HEK293 (cell line): ENCODE measurements at regions not wholly inside any gene's neighbourhood (a gene's known extent, or its start where the extent isn't known, plus 50 kb on each side); places are given as distances from the start of the nearest gene placed in this dataset.

Experiments used
- CTCF ChIA-PET: fragments of 350-600 bp; formaldehyde crosslinking; extraction: SDS; loops from one replicate; lab custom pipeline; 2021; ENCODE audit warnings: antibody characterized with exemption; lab: Yijun Ruan, JAX
- POLR2A ChIA-PET: fragments of 300-600 bp; formaldehyde crosslinking; extraction: SDS; loops from one replicate; lab custom pipeline; 2020; ENCODE audit warnings: antibody characterized with exemption, inconsistent platforms; lab: Yijun Ruan, JAX
- H3K27ac ChIP-seq: fragments of 200-500 bp; sonication (Bioruptor generic); 2 replicates; pipeline ENCODE4 v1.5.1; 2014; ENCODE audit warnings: low read depth, low read length, control low read depth, inconsistent platforms; ENCODE audit errors: extremely low read depth
- H3K36me3 ChIP-seq, 2 experiments: fragments of 200-500 bp in 1 of 2; sonication (Bioruptor generic) in 1 of 2; 1 replicate in 1 of 2; 2 replicates in 1 of 2; pipeline ENCODE4 v1.5.1; 2014 to 2017; ENCODE audit warnings: inconsistent platforms in 2 of 2, low read length in 2 of 2; ENCODE audit not compliant: control insufficient read depth in 2 of 2, insufficient read depth in 1 of 2
- H3K4me1 ChIP-seq: fragments of 200-500 bp; sonication (Bioruptor generic); 2 replicates; pipeline ENCODE4 v1.5.1; 2014; ENCODE audit warnings: mild to moderate bottlenecking, low read length, inconsistent platforms; ENCODE audit not compliant: control insufficient read depth, insufficient read depth
- H3K4me3 ChIP-seq: 2 replicates; pipeline ENCODE4 v1.5.1; 2011; ENCODE audit warnings: low read depth, mild to moderate bottlenecking, control low read depth, low read length, moderate library complexity
- H3K9me3 ChIP-seq: fragments of 200-500 bp; sonication (Bioruptor generic); 2 replicates; pipeline ENCODE4 v1.5.1; 2014; ENCODE audit warnings: low read depth, low read length, inconsistent platforms; ENCODE audit not compliant: control insufficient read depth, insufficient read depth
- BCL11B ChIP-seq: fragments of 450-650 bp; formaldehyde crosslinking; IDR thresholded peaks from 2 replicates; pipeline ENCODE4 v1.5.1; 2016; ENCODE audit warnings: low read depth, missing biosample characterization, missing genetic modification characterization
- EGR2 ChIP-seq: fragments of 450-650 bp; formaldehyde crosslinking; IDR thresholded peaks from 2 replicates; pipeline ENCODE4 v1.5.1; 2016; ENCODE audit warnings: low read depth, missing biosample characterization, missing genetic modification characterization
- GLI2 ChIP-seq: fragments of 450-650 bp; formaldehyde crosslinking; IDR thresholded peaks from 2 replicates; pipeline ENCODE4; 2017; ENCODE audit warnings: missing biosample characterization, missing genetic modification characterization, low read depth, borderline replicate concordance
- HOXD13 ChIP-seq: sonication (generic); formaldehyde crosslinking; IDR thresholded peaks from 2 replicates; pipeline ENCODE4 v1.8.0; 2022; ENCODE audit warnings: missing genetic modification reagents, borderline replicate concordance
- KLF16 ChIP-seq: fragments of 450-650 bp; formaldehyde crosslinking; IDR thresholded peaks from 2 replicates; pipeline ENCODE4 v1.5.1; 2017; ENCODE audit warnings: missing biosample characterization, missing genetic modification characterization
- MYNN ChIP-seq: fragments of 450-650 bp; formaldehyde crosslinking; IDR thresholded peaks from 2 replicates; pipeline ENCODE4 v1.5.1; 2016; ENCODE audit warnings: missing biosample characterization, missing genetic modification characterization, borderline replicate concordance
- PRDM1 ChIP-seq: fragments of 450-650 bp; formaldehyde crosslinking; IDR thresholded peaks from 2 replicates; pipeline ENCODE4; 2016; ENCODE audit warnings: missing biosample characterization, missing genetic modification characterization
- SP2 ChIP-seq: fragments of 450-650 bp; formaldehyde crosslinking; IDR thresholded peaks from 2 replicates; pipeline ENCODE4 v1.5.1; 2016; ENCODE audit warnings: missing biosample characterization, missing genetic modification characterization
- SP7 ChIP-seq: fragments of 450-650 bp; formaldehyde crosslinking; IDR thresholded peaks from 2 replicates; pipeline ENCODE4 v1.5.1; 2016; ENCODE audit warnings: missing biosample characterization, missing genetic modification characterization
- TRIM28 ChIP-seq: IDR thresholded peaks from 2 replicates; pipeline ENCODE4 v1.6.1; 2011; ENCODE audit warnings: low read length, control low read depth, borderline replicate concordance
- ZBTB26 ChIP-seq: fragments of 450-650 bp; formaldehyde crosslinking; optimal IDR thresholded peaks from 2 replicates; pipeline ENCODE3; 2016; ENCODE audit warnings: missing biosample characterization, mild to moderate bottlenecking, missing genetic modification characterization
- ZBTB44 ChIP-seq: fragments of 450-650 bp; IDR thresholded peaks from 2 replicates; pipeline ENCODE4 v1.5.1; 2018; ENCODE audit warnings: missing biosample characterization, mild to moderate bottlenecking, missing genetic modification characterization
- ZNF10 ChIP-seq: fragments of 450-650 bp; formaldehyde crosslinking; IDR thresholded peaks from 2 replicates; pipeline ENCODE4 v1.5.1; 2017; ENCODE audit warnings: missing biosample characterization, missing genetic modification characterization
- ZNF155 ChIP-seq: fragments of 450-650 bp; formaldehyde crosslinking; IDR thresholded peaks from 2 replicates; pipeline ENCODE4 v1.5.1; 2016; ENCODE audit warnings: missing biosample characterization, missing genetic modification characterization
- ZNF169 ChIP-seq: fragments of 450-650 bp; formaldehyde crosslinking; IDR thresholded peaks from 2 replicates; pipeline ENCODE4 v1.5.1; 2016; ENCODE audit warnings: missing biosample characterization, missing genetic modification characterization
- ZNF19 ChIP-seq: fragments of 450-650 bp; formaldehyde crosslinking; IDR thresholded peaks from 2 replicates; pipeline ENCODE4; 2016; ENCODE audit warnings: missing biosample characterization, missing genetic modification characterization, low read depth
- ZNF248 ChIP-seq: fragments of 450-650 bp; formaldehyde crosslinking; IDR thresholded peaks from 2 replicates; pipeline ENCODE4 v1.5.1; 2017; ENCODE audit warnings: missing biosample characterization, missing genetic modification characterization
- ZNF558 ChIP-seq: fragments of 450-650 bp; formaldehyde crosslinking; IDR thresholded peaks from 2 replicates; pipeline ENCODE4 v1.5.1; 2016; ENCODE audit warnings: missing biosample characterization, missing genetic modification characterization
- ZNF600 ChIP-seq: fragments of 450-650 bp; formaldehyde crosslinking; IDR thresholded peaks from 2 replicates; pipeline ENCODE4 v1.5.1; 2016; ENCODE audit warnings: missing biosample characterization, missing genetic modification characterization
- ZNF624 ChIP-seq: fragments of 450-650 bp; formaldehyde crosslinking; IDR thresholded peaks from 2 replicates; pipeline ENCODE4 v1.5.1; 2017; ENCODE audit warnings: missing biosample characterization, missing genetic modification characterization
- ZNF768 ChIP-seq: fragments of 450-650 bp; formaldehyde crosslinking; IDR thresholded peaks from 2 replicates; pipeline ENCODE4 v1.5.1; 2018; ENCODE audit warnings: missing biosample characterization, mild to moderate bottlenecking, missing genetic modification characterization
- TF ChIP-seq, protein P1 (sequence below): sonication (generic); formaldehyde crosslinking; IDR thresholded peaks from 2 replicates; pipeline ENCODE4 v1.8.1; 2022; ENCODE audit warnings: mild to moderate bottlenecking, moderate library complexity, missing genetic modification reagents
- TF ChIP-seq, protein P2 (sequence below): fragments of 450-650 bp; formaldehyde crosslinking; IDR thresholded peaks from 2 replicates; pipeline ENCODE4 v1.5.1; 2016; ENCODE audit warnings: missing biosample characterization, missing genetic modification characterization

DNA sequence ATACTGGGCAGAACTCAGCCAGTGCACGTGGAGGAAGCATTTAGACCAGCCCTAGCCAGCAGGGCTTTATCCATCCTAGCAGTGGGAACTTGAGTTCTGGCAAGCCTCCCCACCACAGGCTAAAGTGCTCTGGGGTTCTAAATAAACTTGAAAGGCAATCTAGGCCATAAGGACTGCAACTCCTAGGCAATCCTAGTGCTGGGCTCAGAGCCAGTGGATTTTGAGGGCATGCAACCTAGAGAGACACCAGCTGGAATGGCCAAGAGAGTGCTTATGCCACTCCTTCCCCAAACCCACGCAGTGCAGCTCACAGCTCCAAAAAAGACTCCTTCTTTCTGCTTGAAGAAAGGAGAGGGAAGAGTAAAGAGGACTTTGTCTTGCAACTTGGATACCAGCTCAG, 70.5 kb upstream of the APOBEC4 start (continued):
- TF ChIP-seq ZNF248 (tag by site-specific recombination): no peak
- TF ChIP-seq HOXD13 (CRISPR knock-in tag): no peak
- no peak for TF ChIP-seq ZNF600 (tag by site-specific recombination)
- no peak for TF ChIP-seq ZNF10
- no peak for TF ChIP-seq EGR2 (tag by site-specific recombination)
- TF ChIP-seq ZBTB26 (tag by site-specific recombination): no peak
- TF ChIP-seq SP7: no peak
- no peak for TF ChIP-seq KLF16
- TF ChIP-seq ZNF155 (tag by site-specific recombination): no peak
- TF ChIP-seq SP2 (tag by site-specific recombination): no peak
- no peak for TF ChIP-seq ZNF169
- no peak for TF ChIP-seq MYNN (tag by site-specific recombination)

GRCh38 chr1:183721041-183721440, 67.9 kb upstream of the APOBEC4 start:
- no peaks in the 10 kb centered on the region for H3K36me3 ChIP-seq
- TF ChIP-seq ZNF768 (tag by site-specific recombination) (no peak), ZNF19 (tag by site-specific recombination) (no peak), ZNF624 (tag by site-specific recombination) (no peak)
- ChIA-PET CTCF (interaction anchor here (0.6 to 1.3 kb wide), 2 partner anchors 17 to 36 kb away, joined by 4 to 5 read pairs; no protein-coding TSS in a partner anchor), POLR2A (no interaction called here)
- H3K9me3 ChIP-seq: no peaks in the 10 kb centered on the region
- no peak overlapping the region for H3K4me3 ChIP-seq
- no peak overlapping the region for H3K27ac ChIP-seq
- H3K4me1 ChIP-seq: no peaks in the 10 kb centered on the region

DNA sequence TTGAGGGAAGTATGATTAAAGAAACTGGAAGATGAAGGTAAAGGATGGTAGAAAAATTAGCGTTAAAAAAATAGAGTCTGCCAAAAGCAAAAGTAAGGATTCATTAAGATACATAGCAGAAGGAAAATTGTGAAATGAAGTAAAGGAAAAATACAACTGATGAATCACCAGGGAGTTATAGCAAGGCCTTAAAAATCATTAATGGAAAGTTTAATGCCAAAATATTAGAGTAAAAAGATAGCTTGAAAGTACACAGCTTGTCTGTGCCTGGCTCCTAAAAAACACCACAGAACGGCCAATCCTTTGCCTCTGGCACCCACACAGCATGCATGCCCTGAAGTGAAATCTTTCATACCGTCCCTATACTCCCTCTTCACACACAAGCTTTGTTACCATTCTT, 66.9 kb upstream of the APOBEC4 start:
- CTCF ChIA-PET: interaction anchor here (0.6 to 1.3 kb wide), 3 partner anchors 11 to 184 kb away, joined by 3 to 4 read pairs (median 3); no protein-coding TSS in a partner anchor
- TF ChIP-seq PRDM1 (tag by site-specific recombination) (0 out of 2 replicates have a peak, but pooled peaks have one; percentile 28), TRIM28 (no peak), ZNF558 (tag by site-specific recombination) (no peak)
- TF ChIP-seq, all 188 proteins: peak for 1
- no peaks in the 10 kb centered on the region for H3K9me3 ChIP-seq
- H3K27ac ChIP-seq: no peak overlapping the region
- no peaks in the 10 kb centered on the region for H3K4me1 ChIP-seq
- POLR2A ChIA-PET: no interaction called here
- no peaks in the 10 kb centered on the region for H3K36me3 ChIP-seq
- no peak overlapping the region for H3K4me3 ChIP-seq

GRCh38 chr1:183719289-183719688, 66.2 kb upstream of the APOBEC4 start:
- Histone ChIP-seq H3K27ac (no peak overlapping the region), H3K9me3 (no peaks in the 10 kb centered on the region), H3K4me1 (no peaks in the 10 kb centered on the region), H3K4me3 (no peak overlapping the region), H3K36me3 (no peaks in the 10 kb centered on the region)
- ChIA-PET POLR2A (no interaction called here), CTCF (interaction anchor here (0.6 kb wide), 1 partner anchor 303 kb away, joined by 3 read pairs; no protein-coding TSS in a partner anchor)
- no peak for TF ChIP-seq GLI2 (tag by site-specific recombination)

DNA sequence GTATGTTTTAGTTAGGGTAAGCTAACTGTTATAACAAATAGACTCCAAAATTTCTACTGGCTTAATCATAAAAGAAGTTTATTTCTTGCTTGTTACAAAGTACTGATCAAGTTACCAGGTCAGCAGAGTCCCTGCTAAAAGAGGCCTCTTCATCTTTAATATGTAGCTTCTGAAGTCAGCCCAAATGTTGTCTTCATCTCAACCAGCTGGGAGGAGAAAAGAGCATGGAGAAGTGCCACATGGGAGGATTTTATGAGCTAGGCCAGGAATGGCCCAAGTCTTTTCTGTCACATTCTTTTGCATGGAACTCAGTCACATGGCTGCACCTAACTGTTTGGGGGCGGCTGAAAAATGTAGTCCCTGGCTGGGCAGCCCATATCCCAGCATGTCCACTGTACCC, 63.2 kb upstream of the APOBEC4 start:
- H3K36me3 ChIP-seq: no peaks in the 10 kb centered on the region
- H3K9me3 ChIP-seq: no peaks in the 10 kb centered on the region
- ChIA-PET POLR2A (no interaction called here), CTCF (interaction anchor here (0.6 to 0.7 kb wide), 3 partner anchors 15 to 99 kb away, joined by 3 to 4 read pairs (median 4); no protein-coding TSS in a partner anchor)
- H3K4me3 ChIP-seq: no peak overlapping the region
- no peak overlapping the region for H3K27ac ChIP-seq
- H3K4me1 ChIP-seq: no peaks in the 10 kb centered on the region
- no peak for TF ChIP-seq BCL11B (tag by site-specific recombination)
- TF ChIP-seq ZBTB44 (tag by site-specific recombination): no peak
- TF ChIP-seq, protein P1, sequence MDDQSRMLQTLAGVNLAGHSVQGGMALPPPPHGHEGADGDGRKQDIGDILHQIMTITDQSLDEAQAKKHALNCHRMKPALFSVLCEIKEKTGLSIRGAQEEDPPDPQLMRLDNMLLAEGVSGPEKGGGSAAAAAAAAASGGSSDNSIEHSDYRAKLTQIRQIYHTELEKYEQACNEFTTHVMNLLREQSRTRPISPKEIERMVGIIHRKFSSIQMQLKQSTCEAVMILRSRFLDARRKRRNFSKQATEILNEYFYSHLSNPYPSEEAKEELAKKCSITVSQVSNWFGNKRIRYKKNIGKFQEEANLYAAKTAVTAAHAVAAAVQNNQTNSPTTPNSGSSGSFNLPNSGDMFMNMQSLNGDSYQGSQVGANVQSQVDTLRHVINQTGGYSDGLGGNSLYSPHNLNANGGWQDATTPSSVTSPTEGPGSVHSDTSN (CRISPR knock-in tag): no peak
- TF ChIP-seq, protein P2, sequence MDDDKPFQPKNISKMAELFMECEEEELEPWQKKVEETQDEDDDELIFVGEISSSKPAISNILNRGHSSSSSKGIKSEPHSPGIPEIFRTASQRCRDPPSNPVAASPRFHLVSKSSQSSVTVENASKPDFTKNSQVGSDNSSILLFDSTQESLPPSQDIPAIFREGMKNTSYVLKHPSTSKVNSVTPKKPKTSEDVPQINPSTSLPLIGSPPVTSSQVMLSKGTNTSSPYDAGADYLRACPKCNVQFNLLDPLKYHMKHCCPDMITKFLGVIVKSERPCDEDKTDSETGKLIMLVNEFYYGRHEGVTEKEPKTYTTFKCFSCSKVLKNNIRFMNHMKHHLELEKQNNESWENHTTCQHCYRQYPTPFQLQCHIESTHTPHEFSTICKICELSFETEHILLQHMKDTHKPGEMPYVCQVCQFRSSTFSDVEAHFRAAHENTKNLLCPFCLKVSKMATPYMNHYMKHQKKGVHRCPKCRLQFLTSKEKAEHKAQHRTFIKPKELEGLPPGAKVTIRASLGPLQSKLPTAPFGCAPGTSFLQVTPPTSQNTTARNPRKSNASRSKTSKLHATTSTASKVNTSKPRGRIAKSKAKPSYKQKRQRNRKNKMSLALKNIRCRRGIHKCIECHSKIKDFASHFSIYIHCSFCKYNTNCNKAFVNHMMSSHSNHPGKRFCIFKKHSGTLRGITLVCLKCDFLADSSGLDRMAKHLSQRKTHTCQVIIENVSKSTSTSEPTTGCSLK (tag by site-specific recombination): no peak
